ENCODE measurements at regions not wholly inside any gene's neighbourhood (a gene's known extent, or its start where the extent isn't known, plus 50 kb on each side); places are given as distances from the start of the nearest gene placed in this dataset.
"Not testable (repeated sequence)": the region's sequence is repeated elsewhere in the genome, so short reads cannot be mapped to it uniquely, and the experiment has no call there.

DNA sequence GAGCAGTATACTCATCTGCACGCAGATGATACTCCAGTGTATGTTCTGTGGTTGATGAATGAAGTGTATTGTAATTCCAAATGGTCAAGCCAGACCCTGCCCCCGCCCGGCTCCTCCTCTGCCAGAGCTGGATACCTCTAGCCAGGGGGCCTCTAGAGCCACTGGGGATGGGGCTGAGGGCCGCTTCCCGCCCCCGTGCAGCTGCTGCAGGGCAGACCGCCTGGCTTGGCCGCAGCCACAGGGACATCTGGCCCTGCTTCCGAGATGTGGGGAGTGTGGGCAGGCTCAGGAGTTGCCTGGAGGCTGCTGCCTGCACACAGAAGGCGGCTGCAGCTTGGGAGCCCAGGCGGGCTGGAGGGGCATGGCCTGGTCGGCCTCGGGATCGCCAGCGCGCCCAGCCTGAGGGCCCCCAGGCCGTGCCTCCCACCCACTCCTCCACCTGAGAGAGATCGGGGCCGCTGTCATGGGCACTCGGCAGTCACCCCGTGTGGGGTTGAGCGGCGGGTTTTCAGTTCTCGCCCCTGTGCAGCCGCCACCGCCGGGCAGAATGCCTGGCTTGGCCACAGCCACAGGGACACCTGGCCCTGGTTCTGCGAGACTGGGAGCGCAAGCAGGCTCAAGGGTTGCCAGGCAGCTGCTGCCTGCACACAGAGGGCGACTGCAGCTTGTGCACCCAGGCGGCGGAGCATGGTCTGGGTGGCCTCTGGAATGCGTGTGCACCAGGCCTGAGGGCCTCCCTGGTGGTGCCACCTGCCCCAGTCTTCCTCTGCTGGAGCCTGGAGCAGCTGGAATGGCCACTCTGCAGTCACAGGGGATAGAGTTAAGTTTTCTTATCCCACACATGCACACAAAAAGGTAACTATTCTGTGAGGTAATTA is 1643.7 kb downstream of the SPATA31A7 start:
- CTCF ChIA-PET; H3K36me3 Mint-ChIP-seq; H3K4me1 Mint-ChIP-seq; H3K4me1 ChIP-seq (ENCODE audit: control insufficient read depth in 2 of 2, insufficient read depth in 2 of 2, low read length in 2 of 2); intact Hi-C loops (cut with micrococcal nuclease); H3K27ac Mint-ChIP-seq; H3K9me3 Mint-ChIP-seq; ATAC-seq; H3K27me3 ChIP-seq (ENCODE audit: control insufficient read depth in 2 of 2, insufficient read depth in 2 of 2, low read length in 2 of 2); POLR2A ChIA-PET; H3K4me3 ChIP-seq (ENCODE audit: low read length); H3K9me3 ChIP-seq (ENCODE audit: control insufficient read depth in 2 of 3, low read length in 3 of 3); H3K27ac ChIP-seq (ENCODE audit: low read depth, low read length); H3K36me3 ChIP-seq (ENCODE audit: control insufficient read depth in 2 of 3, insufficient read depth in 3 of 3, low read length in 3 of 3); DNase-seq; H3K4me3 Mint-ChIP-seq: not testable (repeated sequence)
- peaks cover 10 to 15% (median 11%) of the 10 kb centered on the region in 5 donors for H3K27me3 Mint-ChIP-seq

DNA sequence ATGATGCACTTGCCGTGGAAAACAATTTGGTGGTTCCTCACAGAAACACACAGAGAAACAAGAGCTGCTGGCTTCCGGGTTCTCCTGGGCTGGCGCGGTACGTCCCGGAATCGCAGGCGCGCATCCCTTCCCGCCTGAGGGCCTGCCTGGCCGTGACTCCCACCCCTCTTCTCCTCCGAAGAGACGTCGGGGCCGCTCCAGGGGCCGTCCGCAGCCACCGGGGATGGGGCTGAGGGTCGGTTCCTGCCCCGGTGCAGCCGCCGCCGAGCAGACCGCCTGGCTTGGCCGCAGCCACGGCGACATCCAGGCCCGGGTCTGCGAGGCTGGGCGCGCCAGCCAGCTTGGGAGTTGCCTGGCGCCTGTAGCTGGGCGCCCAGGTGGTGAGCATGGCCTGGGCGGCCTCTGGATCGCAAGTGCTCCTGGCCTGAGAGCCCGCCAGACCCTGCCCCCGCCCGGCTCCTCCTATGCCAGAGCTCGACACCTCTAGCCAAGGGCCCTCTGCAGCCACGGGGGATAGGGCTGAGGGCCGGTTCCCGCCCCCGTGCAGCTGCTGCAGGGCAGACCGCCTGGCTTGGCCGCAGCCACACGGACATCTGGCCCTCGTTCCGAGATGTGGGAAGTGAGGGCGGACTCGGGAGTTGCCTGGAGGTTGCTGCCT is 1647.5 kb downstream of the SPATA31A7 start:
- H3K27me3 ChIP-seq (ENCODE audit: control insufficient read depth in 2 of 2, insufficient read depth in 2 of 2, low read length in 2 of 2); H3K27ac ChIP-seq (ENCODE audit: low read depth, low read length); ATAC-seq; intact Hi-C loops (cut with micrococcal nuclease); H3K36me3 Mint-ChIP-seq; H3K4me1 ChIP-seq (ENCODE audit: control insufficient read depth in 2 of 2, insufficient read depth in 2 of 2, low read length in 2 of 2); H3K9me3 ChIP-seq (ENCODE audit: control insufficient read depth in 2 of 3, low read length in 3 of 3); H3K4me3 ChIP-seq (ENCODE audit: low read length); H3K36me3 ChIP-seq (ENCODE audit: control insufficient read depth in 2 of 3, insufficient read depth in 3 of 3, low read length in 3 of 3); CTCF ChIA-PET; H3K4me1 Mint-ChIP-seq; H3K9me3 Mint-ChIP-seq; POLR2A ChIA-PET: not testable (repeated sequence)
- Mint-ChIP-seq H3K27ac (peak overlapping the region in 1 of 9 donors; percentile 52), H3K4me3 (peak overlapping the region in 5 of 10 donors; percentile 17 to 70 (median 54)), H3K27me3 (peaks cover under 1 to 17% (median 13%) of the 10 kb centered on the region in 5 donors)
- peak in 7 of 9 donors; percentile 16 to 58 (median 33) for DNase-seq

GRCh38 chr9:62838024-62838718 is 1648.3 kb downstream of the SPATA31A7 start:
- H3K4me3 Mint-ChIP-seq: peak overlapping the region; percentile 84 to 95 (median 88)
- DNase-seq (peak; percentile 78 to 95 (median 89)), ATAC-seq (peak; percentile 99)
- H3K4me1 ChIP-seq (ENCODE audit: control insufficient read depth in 2 of 2, insufficient read depth in 2 of 2, low read length in 2 of 2); H3K9me3 ChIP-seq (ENCODE audit: control insufficient read depth in 2 of 3, low read length in 3 of 3); H3K27me3 ChIP-seq (ENCODE audit: control insufficient read depth in 2 of 2, insufficient read depth in 2 of 2, low read length in 2 of 2); CTCF ChIA-PET; POLR2A ChIA-PET; intact Hi-C loops (cut with micrococcal nuclease); H3K4me1 Mint-ChIP-seq; H3K36me3 ChIP-seq (ENCODE audit: control insufficient read depth in 2 of 3, insufficient read depth in 3 of 3, low read length in 3 of 3); H3K36me3 Mint-ChIP-seq: not testable (repeated sequence)
- peaks cover 9 to 24% (median 21%) of the 10 kb centered on the region in 5 donors for H3K27me3 Mint-ChIP-seq
- H3K27ac Mint-ChIP-seq: peak overlapping the region; percentile 59 to 93 (median 86)
- H3K27ac ChIP-seq (ENCODE audit: low read depth, low read length): peak overlapping the region; percentile 42
- peaks cover 0 to 12% (median 6%) of the 10 kb centered on the region in 11 donors for H3K9me3 Mint-ChIP-seq
- H3K4me3 ChIP-seq (ENCODE audit: low read length): peak overlapping the region; percentile 55

GRCh38 chr9:62839168-62839567 is 1649.3 kb downstream of the SPATA31A7 start:
- H3K27ac ChIP-seq (ENCODE audit: low read depth, low read length); H3K4me1 ChIP-seq (ENCODE audit: control insufficient read depth in 2 of 2, insufficient read depth in 2 of 2, low read length in 2 of 2); CTCF ChIA-PET; H3K4me3 Mint-ChIP-seq; DNase-seq; ATAC-seq; H3K4me1 Mint-ChIP-seq; H3K9me3 ChIP-seq (ENCODE audit: control insufficient read depth in 2 of 3, low read length in 3 of 3); POLR2A ChIA-PET; H3K36me3 Mint-ChIP-seq; intact Hi-C loops (cut with micrococcal nuclease); H3K36me3 ChIP-seq (ENCODE audit: control insufficient read depth in 2 of 3, insufficient read depth in 3 of 3, low read length in 3 of 3); H3K27me3 ChIP-seq (ENCODE audit: control insufficient read depth in 2 of 2, insufficient read depth in 2 of 2, low read length in 2 of 2); H3K4me3 ChIP-seq (ENCODE audit: low read length): not testable (repeated sequence)
- H3K9me3 Mint-ChIP-seq: peaks cover 0 to 14% (median 8%) of the 10 kb centered on the region in 11 donors
- H3K27ac Mint-ChIP-seq: peak overlapping the region in 1 of 9 donors; percentile 41
- peaks cover 12 to 26% (median 24%) of the 10 kb centered on the region in 5 donors for H3K27me3 Mint-ChIP-seq

DNA sequence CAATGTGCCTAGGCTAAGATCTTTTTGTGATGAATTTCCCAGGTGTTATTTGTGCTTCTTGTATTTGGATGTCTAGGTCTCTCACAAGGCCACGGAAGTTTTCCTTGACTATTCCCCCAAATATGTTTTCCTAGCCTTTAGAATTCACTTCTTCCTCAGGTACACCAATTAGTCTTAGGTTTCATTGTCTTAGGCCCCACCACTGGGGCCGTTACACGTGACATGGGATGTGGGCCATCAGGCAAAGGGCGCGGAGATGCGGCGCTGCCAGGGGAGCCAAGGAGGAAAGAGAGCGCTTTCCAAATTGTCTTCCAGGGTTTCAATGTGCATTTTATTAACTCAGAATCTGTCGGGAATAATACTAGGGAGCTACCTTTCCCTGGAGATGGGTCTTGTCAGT is 1653.3 kb downstream of the SPATA31A7 start:
- H3K9me3 ChIP-seq (ENCODE audit: control insufficient read depth in 2 of 3, low read length in 3 of 3); POLR2A ChIA-PET; H3K4me3 Mint-ChIP-seq; intact Hi-C loops (cut with micrococcal nuclease); H3K27ac ChIP-seq (ENCODE audit: low read depth, low read length); H3K36me3 Mint-ChIP-seq; H3K27ac Mint-ChIP-seq; H3K36me3 ChIP-seq (ENCODE audit: control insufficient read depth in 2 of 3, insufficient read depth in 3 of 3, low read length in 3 of 3); H3K4me1 ChIP-seq (ENCODE audit: control insufficient read depth in 2 of 2, insufficient read depth in 2 of 2, low read length in 2 of 2); H3K4me1 Mint-ChIP-seq; CTCF ChIA-PET; H3K4me3 ChIP-seq (ENCODE audit: low read length); DNase-seq; ATAC-seq; H3K27me3 ChIP-seq (ENCODE audit: control insufficient read depth in 2 of 2, insufficient read depth in 2 of 2, low read length in 2 of 2): not testable (repeated sequence)
- peaks cover 0 to 14% (median 8%) of the 10 kb centered on the region in 11 donors for H3K9me3 Mint-ChIP-seq
- peaks cover 12 to 29% (median 22%) of the 10 kb centered on the region in 5 donors for H3K27me3 Mint-ChIP-seq

- intact Hi-C loops (cut with micrococcal nuclease); CTCF ChIA-PET; H3K36me3 ChIP-seq (ENCODE audit: control insufficient read depth in 2 of 3, insufficient read depth in 3 of 3, low read length in 3 of 3): not testable (repeated sequence)
Observed at GRCh38 chr9:62843706-62844290, 1654.0 kb downstream of the SPATA31A7 start.

More at GRCh38 chr9:62843706-62844290, 1654.0 kb downstream of the SPATA31A7 start:
- H3K27ac ChIP-seq (ENCODE audit: low read depth, low read length); H3K27ac Mint-ChIP-seq; H3K36me3 Mint-ChIP-seq; H3K4me1 ChIP-seq (ENCODE audit: control insufficient read depth in 2 of 2, insufficient read depth in 2 of 2, low read length in 2 of 2); ATAC-seq; DNase-seq; H3K9me3 ChIP-seq (ENCODE audit: control insufficient read depth in 2 of 3, low read length in 3 of 3); H3K4me1 Mint-ChIP-seq; H3K27me3 ChIP-seq (ENCODE audit: control insufficient read depth in 2 of 2, insufficient read depth in 2 of 2, low read length in 2 of 2); H3K4me3 Mint-ChIP-seq; H3K4me3 ChIP-seq (ENCODE audit: low read length); POLR2A ChIA-PET: not testable (repeated sequence)
- H3K27me3 Mint-ChIP-seq: peaks cover 12 to 25% (median 22%) of the 10 kb centered on the region in 5 donors
- H3K9me3 Mint-ChIP-seq: peaks cover 0 to 14% (median 8%) of the 10 kb centered on the region in 11 donors
